HL-60/S4 treated with retinoic acid at 250 ng/mL for 4 days and 3 days (cell line): ENCODE measurements at regions not wholly inside any gene's neighbourhood (a gene's known extent, or its start where the extent isn't known, plus 50 kb on each side); places are given as distances from the start of the nearest gene placed in this dataset.
"Not testable (repeated sequence)": the region's sequence is repeated elsewhere in the genome, so short reads cannot be mapped to it uniquely, and the experiment has no call there.

Source experiments
- in situ Hi-C: fragments of 300-500 bp; cut with MboI; formaldehyde crosslinking; loops from 2 replicates; pipeline ENCODE4 v1.7.0; 2022; ENCODE audit warnings: low sequenced_read_pairs

- in situ Hi-C loops: not testable (repeated sequence)
Measured at GRCh38 chr9:17888964-17889363, 310.1 kb downstream of the SH3GL2 start.

DNA sequence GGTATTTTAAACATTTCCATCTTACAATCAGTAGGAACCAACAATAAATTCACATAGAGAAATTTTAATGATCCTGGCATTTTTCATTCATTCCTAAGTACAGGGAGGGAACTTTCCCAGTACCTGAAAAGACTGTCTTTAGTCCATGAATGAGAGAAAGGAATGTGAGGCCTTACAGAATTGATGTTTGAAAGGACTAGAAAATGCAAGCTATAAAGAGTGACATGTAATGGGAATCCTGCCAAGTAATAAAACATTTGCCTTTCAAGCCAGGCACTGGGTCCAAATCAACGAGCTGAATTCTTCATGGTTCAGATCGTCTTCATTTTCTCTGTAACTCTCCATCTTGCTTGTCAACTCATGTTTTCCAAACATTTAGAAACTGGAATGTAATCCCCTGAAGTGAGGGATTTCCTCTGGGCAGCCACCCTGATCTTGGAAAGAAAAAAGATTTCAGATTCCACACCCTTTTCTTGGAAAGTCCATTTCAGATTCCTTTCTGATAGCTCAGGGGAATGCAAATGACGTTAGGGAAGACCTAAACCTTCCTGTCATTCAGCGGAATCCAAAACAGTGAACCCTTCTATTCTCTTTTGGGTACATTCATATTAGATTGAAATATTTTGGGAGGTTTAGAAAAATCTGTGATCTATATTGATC is 315.8 kb downstream of the SH3GL2 start:
- in situ Hi-C loops: no loop called here

DNA sequence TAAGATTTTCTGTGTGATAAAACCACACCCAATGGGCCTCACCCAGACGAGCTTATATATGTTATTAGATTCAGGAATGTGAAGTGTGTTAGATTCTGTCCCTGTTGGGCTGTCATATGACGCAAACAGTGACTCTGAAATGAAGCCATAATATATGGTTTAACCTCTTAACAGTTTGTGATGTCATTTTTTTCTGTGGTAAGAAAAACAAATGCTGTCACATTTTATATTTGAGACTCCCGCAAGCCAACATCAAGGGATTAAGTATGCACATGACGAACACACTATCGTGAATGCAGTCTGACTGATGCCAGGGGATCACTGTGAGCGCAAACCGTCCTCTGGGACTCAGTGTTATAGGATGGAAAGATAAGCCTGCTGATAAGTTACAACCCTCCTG is 321.7 kb downstream of the SH3GL2 start:
- in situ Hi-C loops: no loop called here

DNA sequence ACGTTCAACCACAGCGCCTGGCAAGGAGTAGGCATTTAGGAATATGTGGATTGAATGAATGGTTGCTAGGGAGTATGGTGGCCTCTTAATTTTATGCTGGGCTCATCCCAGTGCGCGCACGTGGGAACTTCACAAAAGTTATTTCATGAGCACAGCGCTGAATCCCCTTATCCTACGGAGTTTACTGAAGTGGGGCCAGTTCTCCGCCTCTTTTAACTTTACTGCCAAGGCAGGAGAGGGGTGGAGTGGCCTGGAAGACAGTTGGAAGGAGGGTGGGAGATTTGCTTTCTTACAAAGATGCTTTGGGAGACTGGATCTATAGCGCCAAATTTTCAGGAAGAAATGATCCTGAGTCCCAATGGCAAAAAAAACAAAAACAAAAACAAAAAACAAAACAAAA is 326.5 kb downstream of the SH3GL2 start:
- in situ Hi-C loops: no loop called here

- in situ Hi-C loops: no loop called here
Measured at GRCh38 chr9:17905781-17906175, 326.9 kb downstream of the SH3GL2 start.

- in situ Hi-C loops: no loop called here
Measured at GRCh38 chr9:17906176-17906840, 327.4 kb downstream of the SH3GL2 start.

DNA sequence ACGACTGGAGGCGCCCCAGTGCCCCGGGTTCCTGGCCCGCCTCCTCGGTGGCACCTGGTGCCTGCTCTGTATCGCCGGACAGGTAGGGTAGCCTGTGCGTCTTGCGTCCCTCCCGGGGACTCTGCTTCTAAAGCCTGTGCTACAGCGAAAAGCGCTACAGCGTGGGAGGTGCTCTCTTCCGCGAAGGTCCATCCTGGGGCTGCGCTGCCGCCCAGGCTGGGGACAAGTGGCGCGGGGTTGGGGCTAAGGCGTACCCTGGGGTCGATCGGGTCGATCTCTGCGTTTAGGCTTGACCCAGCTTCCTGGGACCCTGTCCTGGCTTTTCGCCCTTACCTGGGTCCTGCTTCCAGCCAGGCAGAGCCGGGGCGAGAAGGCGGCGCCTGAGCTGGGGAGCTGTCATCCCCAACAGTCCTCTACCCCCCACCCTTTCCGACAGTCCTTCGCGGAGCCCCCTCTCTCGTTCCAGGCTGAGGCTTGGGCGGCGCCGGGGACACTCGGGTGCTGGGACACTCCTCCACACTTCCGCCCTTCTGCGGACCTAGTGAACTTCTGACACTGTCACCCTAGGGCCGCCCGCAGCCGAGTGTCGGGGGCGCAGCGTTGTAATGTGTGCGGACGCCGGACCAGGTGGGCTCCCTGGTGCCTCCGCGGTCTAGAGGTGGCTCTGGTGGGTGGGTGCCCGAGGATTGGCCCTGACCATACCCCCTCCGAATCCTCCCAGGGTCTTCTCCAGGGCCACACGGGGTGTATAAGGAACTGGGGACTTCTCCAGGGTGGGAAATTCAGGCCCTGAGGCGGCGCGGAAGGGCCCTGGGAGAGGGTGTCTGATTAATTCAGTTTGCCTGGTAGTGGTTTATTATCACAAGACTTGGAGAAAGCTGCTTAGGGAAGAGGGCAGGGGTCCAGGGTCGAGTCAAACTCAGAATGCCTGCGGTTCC is 328.2 kb downstream of the SH3GL2 start:
- in situ Hi-C loops: no loop called here

GRCh38 chr9:17907779-17908508 is 329.1 kb downstream of the SH3GL2 start:
- in situ Hi-C loops: no loop called here

DNA sequence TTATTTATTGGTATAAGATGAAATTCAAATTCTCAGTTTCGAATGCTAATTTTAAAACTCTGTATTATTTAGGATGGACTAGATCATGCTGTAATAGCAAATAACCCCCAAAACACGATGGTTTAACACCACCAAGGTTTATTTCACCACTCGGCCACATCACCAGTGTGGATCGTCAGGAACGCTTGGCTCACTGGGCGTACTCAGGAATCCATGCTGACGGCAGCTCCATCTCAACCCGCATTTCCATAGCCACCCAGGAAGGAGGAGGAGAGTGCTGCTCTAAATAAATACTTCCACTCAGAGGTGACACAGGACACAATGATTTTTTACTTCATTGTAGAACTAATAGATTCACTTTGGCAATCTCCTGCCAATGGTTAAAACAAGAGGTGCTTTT is 347.4 kb downstream of the SH3GL2 start:
- in situ Hi-C loops: no loop called here

DNA sequence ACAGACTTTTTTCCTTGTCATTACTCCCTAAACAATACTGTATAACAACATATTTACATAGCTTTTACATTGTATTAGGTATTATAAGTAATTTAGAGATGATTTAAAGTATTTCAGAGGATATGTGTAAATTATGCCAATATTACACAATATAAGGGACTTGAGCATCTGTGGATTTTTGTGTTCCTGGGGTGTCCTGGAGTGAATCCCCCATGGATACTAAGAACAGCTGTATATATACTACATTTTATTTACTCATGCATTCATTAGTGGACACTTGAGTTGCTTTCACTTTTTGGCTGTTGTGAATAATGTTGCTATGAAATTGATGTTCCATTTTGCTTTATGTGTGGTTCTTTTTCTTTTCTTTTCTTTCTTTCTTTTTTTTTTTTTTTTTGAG is 348.8 kb downstream of the SH3GL2 start:
- in situ Hi-C loops: no loop called here

DNA sequence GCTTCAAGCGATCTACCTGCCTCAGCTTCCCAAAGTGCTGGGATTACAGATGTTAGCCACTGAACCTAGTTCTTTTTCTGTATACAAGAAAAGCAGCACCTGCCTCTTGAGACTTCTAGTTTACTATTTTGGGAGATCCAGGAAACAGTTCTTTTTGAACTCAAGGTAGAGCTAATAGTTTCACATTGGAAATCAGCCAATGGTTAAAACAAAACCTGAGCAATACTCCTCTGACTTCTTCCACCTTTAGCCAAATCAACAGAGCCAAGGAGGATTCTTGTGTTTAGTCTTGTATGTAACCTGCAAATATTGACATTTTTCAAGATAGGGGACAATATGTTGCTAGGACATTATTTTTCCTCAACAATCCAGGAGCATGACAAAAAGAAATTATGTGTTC is 349.4 kb downstream of the SH3GL2 start:
- in situ Hi-C loops: no loop called here

- in situ Hi-C loops: no loop called here
Measured at GRCh38 chr9:17928768-17929167, 349.9 kb downstream of the SH3GL2 start.

GRCh38 chr9:17929506-17929905 is 350.6 kb downstream of the SH3GL2 start:
- in situ Hi-C loops: no loop called here

DNA sequence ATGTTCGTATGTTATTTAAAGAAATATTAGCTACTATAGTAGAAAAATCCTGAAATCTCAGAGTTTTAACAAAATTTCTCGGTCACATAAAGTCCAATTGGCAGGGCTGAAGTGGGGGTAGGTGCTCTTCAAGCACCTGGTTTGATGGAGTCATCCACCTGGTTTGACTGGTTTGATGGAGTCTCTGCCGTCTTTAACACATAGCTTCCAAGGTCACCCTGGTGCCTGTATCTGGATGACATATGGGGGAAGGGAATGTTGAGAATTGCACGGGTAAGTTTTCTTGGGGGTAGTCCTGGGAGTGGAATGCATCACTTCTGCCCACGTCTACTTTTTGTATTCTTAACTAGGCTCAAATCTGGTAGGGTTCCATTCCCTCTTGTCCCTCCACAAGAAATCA is 351.2 kb downstream of the SH3GL2 start:
- in situ Hi-C loops: no loop called here

GRCh38 chr9:17936365-17936764 is 357.5 kb downstream of the SH3GL2 start:
- in situ Hi-C loops: no loop called here

DNA sequence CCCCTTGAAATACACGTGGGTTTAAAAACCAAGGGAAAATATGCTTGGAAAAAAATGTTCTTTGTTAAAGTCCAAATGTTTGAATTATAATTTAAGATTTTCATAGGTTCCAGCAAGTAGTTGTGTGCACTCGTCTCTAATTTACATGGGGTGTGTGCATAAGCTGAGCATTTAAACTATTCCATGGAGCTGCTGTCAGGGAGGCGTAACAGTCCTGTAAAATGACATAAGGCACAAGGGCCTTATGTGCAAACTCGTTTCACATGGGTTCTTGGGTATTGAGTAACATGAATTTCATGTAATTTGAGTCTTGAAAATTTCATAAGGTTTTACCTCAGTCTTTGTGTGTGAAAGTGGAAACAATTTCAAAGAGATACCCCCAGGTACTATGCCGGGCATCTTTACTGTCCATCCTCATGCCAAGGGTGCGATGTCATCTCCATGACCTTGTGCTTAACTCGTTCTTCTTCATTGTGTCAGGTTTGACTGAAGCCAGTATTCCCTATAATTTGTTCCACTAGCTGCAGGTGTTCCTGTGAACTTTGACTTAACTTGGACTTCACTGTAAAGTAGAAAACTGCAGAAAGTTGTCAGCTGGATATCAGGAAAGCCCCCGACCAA is 359.3 kb downstream of the SH3GL2 start:
- in situ Hi-C loops: no loop called here

GRCh38 chr9:17942498-17942897 is 363.6 kb downstream of the SH3GL2 start:
- in situ Hi-C loops: no loop called here

- in situ Hi-C loops: no loop called here
Measured at GRCh38 chr9:17955409-17955808, 376.5 kb downstream of the SH3GL2 start.

GRCh38 chr9:17958363-17958762 is 379.5 kb downstream of the SH3GL2 start:
- in situ Hi-C loops: no loop called here

- in situ Hi-C loops: no loop called here
Measured at GRCh38 chr9:17962747-17963146, 383.9 kb downstream of the SH3GL2 start.

DNA sequence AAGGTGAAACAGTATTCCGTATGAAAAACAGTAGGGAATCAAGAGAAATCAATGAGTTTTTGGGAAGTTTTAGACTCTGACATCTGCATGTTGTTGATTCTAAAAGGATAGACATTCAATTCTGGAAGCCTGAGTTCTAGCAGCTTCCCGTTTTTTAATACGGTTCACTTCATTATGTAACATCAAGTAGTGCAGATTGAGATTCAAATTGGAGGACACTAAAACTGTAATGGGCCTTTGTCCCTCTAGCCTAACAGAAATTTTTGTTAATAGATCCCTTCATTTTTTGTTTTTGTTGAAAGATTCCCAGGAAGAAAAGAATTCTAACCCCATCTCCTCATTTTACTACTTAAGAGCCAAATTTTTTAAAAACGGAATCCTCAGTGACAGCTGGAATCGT is 384.6 kb downstream of the SH3GL2 start:
- in situ Hi-C loops: no loop called here
